Muscle of arm (tissue), 1 donor: ENCODE measurements at regions not wholly inside any gene's neighbourhood (a gene's known extent, or its start where the extent isn't known, plus 50 kb on each side); places are given as distances from the start of the nearest gene placed in this dataset.
"Not testable (repeated sequence)": the region's sequence is repeated elsewhere in the genome, so short reads cannot be mapped to it uniquely, and the experiment has no call there.

Source experiments
- DNase-seq: peaks from one replicate; pipeline ENCODE4 v3.0.0-alpha.2; 2013

DNA sequence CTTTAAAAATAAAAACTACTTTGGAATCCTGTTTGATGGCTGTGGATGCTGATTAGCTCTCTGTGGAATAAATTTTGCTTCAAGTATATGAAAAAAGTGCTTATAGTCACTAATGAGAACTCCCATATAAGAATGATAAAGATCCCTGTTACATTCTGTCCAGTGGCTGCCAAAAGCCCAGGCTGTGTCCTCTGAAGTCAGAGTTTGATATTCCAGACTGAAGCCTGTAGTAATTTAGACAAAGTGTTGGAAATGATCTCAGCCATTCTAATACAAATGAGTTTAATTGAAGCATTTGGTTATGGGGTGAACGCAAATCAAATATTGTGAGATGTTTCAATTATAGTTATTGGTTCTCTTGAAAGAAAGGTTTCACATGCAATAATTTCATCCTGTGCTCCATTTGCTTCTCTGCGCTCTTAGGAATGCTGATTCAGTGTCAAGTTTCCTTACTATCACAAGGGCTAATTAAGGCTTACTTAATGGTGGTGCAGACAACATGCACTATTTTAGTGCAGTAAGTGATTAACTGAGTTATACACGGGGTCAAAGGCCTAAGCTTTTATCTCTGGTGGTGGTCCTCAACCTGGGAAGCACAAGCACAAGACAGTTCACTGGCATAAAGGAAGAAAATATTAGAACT is 867.6 kb downstream of the SORCS1 start:
- DNase-seq: no peak

DNA sequence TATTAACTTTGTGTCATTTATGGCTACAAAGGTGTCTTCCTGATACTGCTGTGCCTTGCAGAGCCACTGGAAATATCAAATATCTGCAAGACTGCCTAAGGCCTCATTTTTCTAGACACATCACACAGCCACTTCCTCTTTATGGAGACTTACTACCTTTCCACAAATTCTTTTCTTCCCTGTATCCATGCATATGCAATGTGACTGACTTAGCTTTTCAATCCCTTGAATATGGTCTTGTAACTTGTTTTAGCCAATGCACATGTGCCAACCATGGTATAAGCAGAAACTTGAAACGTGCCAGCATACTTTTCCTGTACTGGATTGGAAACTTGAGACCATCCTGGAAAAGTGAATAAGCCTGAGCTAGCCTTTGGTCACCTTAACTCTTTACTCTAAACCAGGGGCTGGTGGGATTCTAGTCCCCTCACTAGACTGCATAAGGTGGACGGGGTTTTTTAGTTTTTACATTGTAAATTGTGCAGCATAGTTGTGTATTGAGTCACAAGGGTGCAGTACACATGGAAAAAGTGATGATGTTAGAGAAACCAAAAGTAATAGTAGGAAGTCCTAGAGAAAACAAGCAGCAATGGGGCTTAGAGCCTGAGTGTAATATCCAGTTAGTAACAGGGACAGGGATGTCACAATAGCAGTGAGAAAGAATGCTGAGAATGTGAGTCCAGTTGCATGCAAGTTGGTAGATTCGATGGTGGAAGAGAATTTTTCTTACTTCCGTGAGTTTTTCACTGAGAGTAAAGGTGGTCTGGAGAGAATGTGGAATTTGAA is 879.5 kb downstream of the SORCS1 start:
- DNase-seq: no peak

DNA sequence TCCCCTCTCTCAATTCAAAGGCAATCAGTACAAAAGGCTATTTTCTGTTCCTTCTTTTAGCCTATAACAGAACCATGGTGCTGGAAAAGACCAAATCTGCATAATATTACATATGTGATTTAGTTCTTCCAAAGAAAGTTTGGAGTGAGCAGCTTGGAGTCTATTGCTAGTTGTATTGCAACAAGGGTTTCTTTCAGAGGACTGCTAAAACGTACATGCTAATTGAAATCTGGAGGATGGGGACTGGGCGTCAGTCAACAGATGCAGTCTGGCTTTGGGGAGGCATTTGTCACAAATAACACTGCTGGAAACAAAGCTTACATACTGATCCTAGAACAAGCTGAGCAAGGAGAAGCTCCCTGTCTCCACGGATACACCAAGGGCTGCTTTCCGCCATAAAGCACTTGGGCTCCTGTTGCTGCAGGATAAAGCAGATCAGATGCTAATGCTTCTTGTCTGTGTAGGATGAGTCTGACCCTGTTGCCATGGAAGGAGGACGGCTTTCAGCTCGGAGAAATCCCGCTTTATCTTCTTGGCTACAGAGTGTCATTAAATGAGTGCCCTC is 883.5 kb downstream of the SORCS1 start:
- no peak for DNase-seq

DNA sequence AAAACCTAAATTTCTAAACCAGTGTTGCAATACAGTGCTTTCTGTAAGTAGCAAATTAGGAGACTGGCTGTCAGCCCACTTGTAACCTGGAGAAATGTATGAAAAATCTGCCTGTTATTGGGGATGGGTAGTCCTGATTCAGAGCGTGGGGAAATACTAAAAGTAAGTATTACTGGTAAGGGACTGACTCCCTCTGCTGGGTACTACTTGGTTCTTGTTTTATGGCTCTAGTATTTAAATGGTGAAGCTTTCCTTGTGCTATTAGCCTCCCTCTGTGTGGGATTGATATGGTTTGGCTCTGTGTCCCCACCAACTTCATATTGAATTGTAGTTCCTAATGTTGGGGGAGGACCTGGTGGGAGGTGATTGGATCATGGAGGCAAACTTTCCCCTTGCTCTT is 886.1 kb downstream of the SORCS1 start:
- no peak for DNase-seq

DNA sequence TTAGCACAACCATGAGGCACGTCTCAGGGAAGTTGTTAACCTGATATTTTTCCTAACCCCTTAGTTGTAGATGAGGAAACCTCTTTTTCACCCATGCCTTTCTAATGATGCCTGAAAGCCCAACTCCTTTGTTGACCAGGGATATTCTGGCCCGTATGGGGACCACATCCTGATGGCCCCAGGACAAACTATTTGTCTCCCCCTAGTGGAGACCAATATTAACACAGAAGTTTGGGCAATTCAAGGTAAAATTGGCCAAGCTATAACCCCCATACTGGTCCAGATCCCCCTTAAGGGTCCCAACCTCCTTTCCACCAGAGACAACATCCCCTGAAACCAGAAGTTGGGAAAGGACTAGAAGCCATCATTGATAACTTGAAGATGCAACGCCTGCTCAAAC is 893.3 kb downstream of the SORCS1 start:
- no peak for DNase-seq

DNA sequence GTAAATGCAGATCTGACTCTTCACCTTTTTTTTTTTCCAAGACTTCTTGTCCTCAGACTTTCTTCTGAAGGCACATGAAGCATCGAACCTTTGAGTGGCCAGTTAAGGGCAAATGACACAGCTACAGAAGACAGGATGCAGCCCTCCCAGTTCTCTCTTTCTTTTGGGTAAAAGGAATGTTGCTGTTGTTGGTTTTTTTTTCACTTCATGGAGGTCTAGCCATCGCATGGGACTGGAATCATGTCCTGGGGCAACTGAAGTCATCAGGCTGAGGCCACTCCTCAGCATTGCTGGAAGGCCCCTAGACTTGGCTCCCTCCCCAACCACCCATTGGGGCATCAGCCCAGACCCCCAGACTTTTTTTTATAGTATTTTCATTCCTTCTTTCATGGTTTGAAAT is 896.5 kb downstream of the SORCS1 start:
- no peak for DNase-seq

GRCh38 chr10:106267591-106267990 is 896.9 kb downstream of the SORCS1 start:
- no peak for DNase-seq

- not testable (repeated sequence) for DNase-seq
Observed at GRCh38 chr10:106257432-106257831, 907.1 kb downstream of the SORCS1 start.

GRCh38 chr10:106255111-106255678 is 909.3 kb downstream of the SORCS1 start:
- no peak for DNase-seq

DNA sequence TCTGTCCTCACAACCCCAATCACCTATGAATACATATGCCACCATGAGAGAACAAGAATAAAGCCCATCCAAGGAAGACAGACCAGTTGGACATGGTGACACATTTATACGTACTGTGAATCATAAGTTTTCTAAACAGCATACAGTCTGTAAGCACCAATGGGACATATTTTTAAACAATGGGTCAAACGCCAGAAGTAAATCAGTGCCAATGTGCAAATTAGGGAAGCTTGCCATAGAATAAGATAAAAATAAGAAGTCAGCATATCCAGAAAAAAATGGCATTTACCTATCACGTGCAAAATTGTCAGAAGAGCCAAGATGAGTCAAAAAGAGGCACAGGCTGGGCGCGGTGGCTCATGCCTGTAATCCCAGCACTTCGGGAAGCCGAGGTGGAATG is 910.4 kb downstream of the SORCS1 start:
- DNase-seq: no peak

GRCh38 chr10:106252541-106252940 is 912.0 kb downstream of the SORCS1 start:
- DNase-seq: no peak

GRCh38 chr10:106251573-106251972 is 912.9 kb downstream of the SORCS1 start:
- DNase-seq: no peak

DNA sequence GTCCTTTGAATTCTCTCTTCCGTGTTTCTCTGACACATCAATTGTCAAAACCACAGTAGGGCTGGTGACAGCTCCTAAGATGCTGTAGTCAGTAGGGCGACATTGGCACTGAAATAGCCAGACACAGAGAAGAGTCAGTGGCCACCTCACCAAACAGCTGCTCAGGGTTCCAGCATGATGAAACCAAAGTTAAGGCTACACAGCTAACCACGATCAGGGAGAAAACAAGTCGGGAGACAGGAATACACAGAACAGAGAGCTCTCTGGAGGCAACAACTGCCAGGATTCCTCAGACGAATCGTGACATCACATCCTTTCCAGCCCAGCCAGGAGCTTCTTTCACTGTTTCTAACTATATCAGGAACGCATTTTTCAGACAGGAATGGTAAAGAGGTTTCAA is 922.2 kb downstream of the SORCS1 start:
- no peak for DNase-seq

- no peak for DNase-seq
Observed at GRCh38 chr10:106226828-106227227, 937.7 kb downstream of the SORCS1 start.

DNA sequence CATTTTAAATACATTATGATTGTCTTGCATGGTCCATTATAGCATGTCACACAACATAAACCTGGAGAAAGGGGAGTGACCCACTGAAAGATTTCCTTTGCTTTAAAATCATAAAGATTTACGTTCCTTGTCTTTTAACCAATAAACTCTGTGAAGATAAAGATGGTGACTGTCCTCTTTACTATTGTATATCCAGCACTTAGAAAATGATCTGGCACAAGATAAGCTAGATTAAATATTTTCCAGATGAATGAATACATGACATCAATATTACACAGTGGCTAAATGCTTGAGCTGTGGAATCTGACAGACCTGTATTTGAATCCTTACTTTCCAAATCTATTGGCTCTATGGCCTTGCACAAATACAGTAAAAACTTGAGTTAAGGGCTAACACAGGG is 938.4 kb downstream of the SORCS1 start:
- no peak for DNase-seq

DNA sequence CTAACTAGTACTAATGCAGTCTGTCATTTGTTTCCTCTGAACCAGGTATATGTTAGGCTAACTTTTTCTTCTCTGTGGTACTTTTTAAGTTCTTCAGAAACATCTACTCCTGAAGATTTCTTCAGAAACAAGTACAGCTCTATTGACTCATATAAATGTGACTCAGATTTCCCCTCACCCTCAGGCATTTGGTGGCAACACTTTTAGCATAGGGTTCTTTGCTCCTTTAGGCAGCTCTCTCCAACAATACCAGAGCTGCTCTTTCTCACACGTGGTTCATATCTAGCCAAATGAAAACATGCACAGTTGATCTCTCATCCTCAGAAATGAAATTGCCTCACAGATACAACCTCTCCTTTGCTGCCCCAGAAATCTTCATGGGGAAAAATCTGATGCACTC is 939.8 kb downstream of the SORCS1 start:
- no peak for DNase-seq

DNA sequence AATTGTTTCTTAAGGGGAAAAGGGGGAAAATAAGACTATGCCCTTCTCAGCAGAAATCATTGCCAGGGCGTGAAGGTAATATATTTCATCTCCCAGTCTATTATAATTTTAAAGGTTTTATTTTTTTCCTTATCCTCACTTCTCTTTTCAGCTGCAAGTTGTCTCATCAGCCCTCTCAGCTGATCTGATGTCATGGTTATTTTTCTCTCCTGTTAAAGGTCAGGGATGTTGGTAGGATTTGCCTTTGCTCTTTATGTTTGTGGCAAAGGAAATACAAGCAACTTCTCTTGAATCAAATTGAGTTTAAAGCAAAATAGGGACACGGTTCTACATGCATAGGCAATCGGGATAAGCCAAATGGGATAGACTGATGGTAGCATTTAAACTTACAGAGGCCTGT is 946.9 kb downstream of the SORCS1 start:
- DNase-seq: no peak

- DNase-seq: no peak
Observed at GRCh38 chr10:106216085-106216484, 948.4 kb downstream of the SORCS1 start.

DNA sequence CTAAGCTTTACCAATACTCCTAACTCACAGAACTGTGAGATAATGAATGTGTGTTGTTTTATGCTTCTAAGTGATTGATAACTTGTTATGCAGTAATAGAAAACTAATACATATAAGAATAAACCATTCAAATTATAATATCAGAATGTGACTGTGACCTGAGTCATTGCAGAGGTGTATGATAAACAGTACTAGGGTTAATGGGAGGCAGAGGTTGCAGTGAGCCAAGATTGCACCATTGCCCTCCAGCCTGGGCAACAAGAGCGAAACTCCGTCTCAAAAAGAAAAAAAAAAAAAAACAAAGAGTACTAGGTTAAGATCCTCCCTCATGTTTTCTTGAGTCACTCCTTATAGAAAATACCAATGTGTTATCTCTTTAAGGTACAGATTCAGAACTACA is 950.3 kb downstream of the SORCS1 start:
- no peak for DNase-seq

GRCh38 chr10:106213493-106213892 is 951.0 kb downstream of the SORCS1 start:
- DNase-seq: no peak

DNA sequence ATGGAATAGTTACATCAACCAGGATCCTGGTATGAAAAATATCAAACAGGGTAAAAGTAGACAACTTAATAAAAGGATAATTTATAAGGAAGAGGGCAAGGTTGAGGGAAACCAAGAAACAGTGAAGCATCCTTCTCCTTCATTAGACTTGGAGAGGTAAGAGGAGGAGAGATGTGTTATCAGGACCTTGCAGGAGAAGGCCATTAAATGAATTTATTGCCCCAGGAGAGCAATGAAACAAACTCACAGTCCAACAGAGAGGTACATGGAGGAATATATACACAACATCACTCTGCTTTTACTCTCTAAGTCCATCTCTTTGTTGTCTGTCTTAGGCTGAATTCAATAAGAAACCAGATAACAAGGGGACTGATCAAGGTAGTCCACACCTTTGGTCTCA is 966.2 kb downstream of the SORCS1 start:
- DNase-seq: no peak

DNA sequence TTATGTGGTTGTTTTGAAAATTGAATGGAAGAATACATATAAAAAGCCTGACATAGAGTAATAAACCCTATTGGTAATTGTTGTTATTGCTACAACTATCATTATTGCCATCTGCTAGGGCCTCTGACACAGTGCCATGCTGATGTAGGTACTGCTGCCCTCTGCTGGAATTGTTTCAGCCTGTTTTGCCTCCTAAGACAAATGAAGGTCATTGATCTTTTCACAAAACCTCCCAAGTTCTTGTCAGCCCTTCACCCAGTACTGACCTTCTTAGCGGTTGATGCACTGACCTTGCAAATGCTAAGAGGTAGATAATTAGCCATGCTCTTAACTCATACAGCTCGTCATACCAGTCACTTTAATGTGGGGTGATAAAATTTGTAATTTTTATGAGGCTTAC is 975.2 kb downstream of the SORCS1 start:
- DNase-seq: no peak

DNA sequence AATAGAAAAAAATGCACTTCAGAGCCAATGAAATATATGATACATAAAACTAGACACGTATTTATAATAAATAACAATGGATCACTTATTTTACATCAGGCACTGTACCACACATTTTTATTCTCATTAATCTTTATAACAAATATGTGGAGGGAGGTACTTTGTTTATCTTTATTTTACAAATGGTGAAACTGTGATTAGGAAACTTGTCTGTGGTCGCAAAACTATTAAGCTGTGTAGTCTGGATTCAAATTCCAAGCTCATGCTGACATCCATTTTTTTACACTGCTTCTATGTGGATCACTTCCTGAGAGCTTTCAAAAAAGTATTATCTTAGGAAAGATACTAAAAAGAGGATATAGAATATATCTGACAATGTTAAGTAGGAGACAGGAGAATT is 978.6 kb downstream of the SORCS1 start:
- DNase-seq: no peak
